ENCODE measurements at regions not wholly inside any gene's neighbourhood (a gene's known extent, or its start where the extent isn't known, plus 50 kb on each side); places are given as distances from the start of the nearest gene placed in this dataset.
"Not testable (repeated sequence)": the region's sequence is repeated elsewhere in the genome, so short reads cannot be mapped to it uniquely, and the experiment has no call there.

- not testable (repeated sequence) for TF ChIP-seq POLR2AphosphoS5 (IDR thresholded peaks at IDR 0.05)
- TF ChIP-seq CTCF (IDR thresholded peaks at IDR 0.05 in 8 of 11, conservative IDR thresholded peaks at IDR 0.05 in 3 of 11) = peak in 6 of 11 experiments; percentile 11 to 45 (median 32)
These were observed 106.7 kb upstream of the ANKRD30BL start for GRCh38 chr2:132268284-132268976.

All from spleen (tissue), 7 donors.